T-cell (primary cell): ENCODE measurements at regions not wholly inside any gene's neighbourhood (a gene's known extent, or its start where the extent isn't known, plus 50 kb on each side); places are given as distances from the start of the nearest gene placed in this dataset.
"Not testable (repeated sequence)": the region's sequence is repeated elsewhere in the genome, so short reads cannot be mapped to it uniquely, and the experiment has no call there.

Experiments
- ATAC-seq, 4 experiments: fragments of 200-7000 bp in 3 of 4; fragments of 150-1000 bp in 1 of 4; cut with Tn5 transposase; replicated peaks in 1 of 4; 1 replicate in 3 of 4; 2 replicates in 1 of 4; pipeline ENCODE4 v1.10.0; 2021; ENCODE audit warnings: moderate library complexity in 3 of 4, mild to moderate bottlenecking in 2 of 4, moderate number of reproducible peaks in 1 of 4
- CTCF ChIA-PET, 2 donors: fragments of 300-600 bp; sonication (Branson Sonifier 250); formaldehyde crosslinking; loops; one replicate each; lab custom pipeline; 2022; ENCODE audit warnings: antibody characterized with exemption in 2 of 2; lab: Charles Lee
- POLR2A ChIA-PET, 2 donors: fragments of 300-600 bp; sonication (Branson Sonifier 250); formaldehyde crosslinking; loops; one replicate each; lab custom pipeline; 2022; ENCODE audit warnings: antibody characterized with exemption in 2 of 2; lab: Charles Lee
- DNase-seq, 35 experiments: peaks; one replicate each; pipeline versions ENCODE4 v3.0.0 to v3.0.0-alpha.2; 2013 to 2023
- H3K27ac ChIP-seq: one replicate; pipeline ENCODE4 v1.5.1; 2013; ENCODE audit warnings: low read length
- H3K27me3 ChIP-seq, 2 experiments: replicated peaks in 1 of 2; 1 replicate in 1 of 2; 2 replicates in 1 of 2; pipeline versions ENCODE4 v1.6.1 to v1.7.0; 2013; ENCODE audit warnings: low read length in 1 of 2, mixed read lengths in 1 of 2; ENCODE audit not compliant: control insufficient read depth in 2 of 2, insufficient read depth in 2 of 2; ENCODE audit errors: extremely low read depth in 1 of 2
- H3K36me3 ChIP-seq, 2 donors: 1 replicate in 1 of 2; 2 replicates in 1 of 2; pipeline versions ENCODE4 v1.6.1 to v1.7.0; 2013; ENCODE audit warnings: low read length in 1 of 2; ENCODE audit not compliant: control insufficient read depth in 2 of 2, insufficient read depth in 1 of 2; ENCODE audit errors: extremely low read depth in 1 of 2
- H3K4me1 ChIP-seq, 2 experiments: 1 replicate in 1 of 2; 2 replicates in 1 of 2; pipeline versions ENCODE4 v1.6.1 to v1.7.0; 2013; ENCODE audit warnings: low read length in 2 of 2, mixed read lengths in 1 of 2; ENCODE audit not compliant: insufficient read depth in 2 of 2, control insufficient read depth in 1 of 2; ENCODE audit errors: extremely low read depth in 1 of 2
- H3K4me3 ChIP-seq, 2 donors: 1 replicate in 1 of 2; 2 replicates in 1 of 2; pipeline versions ENCODE4 v1.5.1 to v1.7.0; 2013; ENCODE audit warnings: mild to moderate bottlenecking in 2 of 2, low read length in 1 of 2, moderate library complexity in 1 of 2; ENCODE audit not compliant: control insufficient read depth in 1 of 2; ENCODE audit errors: extremely low read depth in 1 of 2
- H3K9me3 ChIP-seq: 2 replicates; pipeline ENCODE4 v1.7.0; 2013
- H3K27ac Mint-ChIP-seq, 2 donors: one replicate each; pipeline ENCODE4 v1.8.0; 2020 to 2021; ENCODE audit warnings: mild to moderate bottlenecking in 2 of 2, mixed read lengths in 2 of 2
- H3K27me3 Mint-ChIP-seq, 2 donors: one replicate each; pipeline ENCODE4 v1.8.0; 2021 to 2022; ENCODE audit warnings: mixed read lengths in 2 of 2
- H3K36me3 Mint-ChIP-seq: one replicate; pipeline ENCODE4 v1.8.0; 2021; ENCODE audit warnings: mixed read lengths
- H3K4me1 Mint-ChIP-seq, 3 donors: one replicate each; pipeline ENCODE4 v1.8.0; 2020 to 2022; ENCODE audit warnings: mixed read lengths in 3 of 3, mild to moderate bottlenecking in 1 of 3
- H3K4me3 Mint-ChIP-seq, 3 donors: one replicate each; pipeline ENCODE4 v1.8.0; 2020 to 2022; ENCODE audit warnings: mild to moderate bottlenecking in 3 of 3, mixed read lengths in 3 of 3, moderate library complexity in 3 of 3
- H3K9me3 Mint-ChIP-seq, 3 donors: one replicate each; pipeline ENCODE4 v1.8.0; 2020 to 2022; ENCODE audit warnings: mixed read lengths in 3 of 3
- WGBS: methylation state at CpG from one replicate; pipeline ENCODE4 v1.1.5; 2013; ENCODE audit warnings: missing lambda C conversion rate; ENCODE audit not compliant: insufficient coverage; 5-methylcytosine and 5-hydroxymethylcytosine counted together

DNA sequence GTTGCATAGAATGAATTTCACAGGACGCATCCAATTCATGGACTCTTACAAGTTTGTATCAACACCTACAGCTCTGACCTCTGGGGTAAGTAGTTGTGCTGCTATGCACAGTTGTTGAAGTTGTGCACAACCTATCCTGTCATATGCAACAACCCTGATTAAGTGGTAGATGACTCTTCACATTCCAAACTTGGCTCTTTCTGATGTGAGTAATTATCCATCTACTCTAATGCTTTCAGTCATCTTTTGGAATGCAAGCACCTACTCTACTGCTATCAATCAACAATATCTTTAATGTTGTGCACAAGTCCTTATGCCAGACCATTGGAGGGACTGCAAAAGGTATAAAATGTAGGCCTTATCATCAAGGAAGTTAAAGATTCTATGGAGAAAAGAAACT is 921.4 kb downstream of the MCTP2 start:
- Histone ChIP-seq H3K4me1 (no peaks in the 10 kb centered on the region), H3K4me3 (no peak overlapping the region), H3K9me3 (no peaks in the 10 kb centered on the region), H3K27me3 (no peaks in the 10 kb centered on the region), H3K36me3 (no peaks in the 10 kb centered on the region), H3K27ac (no peak overlapping the region)
- WGBS: no CpG with 5 or more reads among the region's 1 CpG
- Mint-ChIP-seq H3K9me3 (peaks cover 14 to 34% (median 24%) of the 10 kb centered on the region in 3 donors), H3K4me3 (no peak overlapping the region), H3K27ac (no peak overlapping the region), H3K27me3 (no peaks in the 10 kb centered on the region), H3K4me1 (no peaks in the 10 kb centered on the region), H3K36me3 (no peaks in the 10 kb centered on the region)
- ATAC-seq: no peak
- DNase-seq: no peak
- POLR2A ChIA-PET: no interaction called here
- CTCF ChIA-PET: no interaction called here

- H3K4me3 Mint-ChIP-seq, H3K4me1 ChIP-seq, H3K36me3 ChIP-seq, POLR2A ChIA-PET, H3K9me3 ChIP-seq, H3K4me1 Mint-ChIP-seq, H3K27ac ChIP-seq, H3K4me3 ChIP-seq, DNase-seq, H3K27ac Mint-ChIP-seq, H3K27me3 Mint-ChIP-seq, H3K27me3 ChIP-seq, ATAC-seq, CTCF ChIA-PET, H3K36me3 Mint-ChIP-seq: not testable (repeated sequence)
- H3K9me3 Mint-ChIP-seq: peaks cover 14 to 34% (median 24%) of the 10 kb centered on the region in 3 donors
- 60% methylated on average over 1 of the region's 2 CpGs for WGBS
Measured at GRCh38 chr15:95153201-95153600, 921.8 kb downstream of the MCTP2 start.

DNA sequence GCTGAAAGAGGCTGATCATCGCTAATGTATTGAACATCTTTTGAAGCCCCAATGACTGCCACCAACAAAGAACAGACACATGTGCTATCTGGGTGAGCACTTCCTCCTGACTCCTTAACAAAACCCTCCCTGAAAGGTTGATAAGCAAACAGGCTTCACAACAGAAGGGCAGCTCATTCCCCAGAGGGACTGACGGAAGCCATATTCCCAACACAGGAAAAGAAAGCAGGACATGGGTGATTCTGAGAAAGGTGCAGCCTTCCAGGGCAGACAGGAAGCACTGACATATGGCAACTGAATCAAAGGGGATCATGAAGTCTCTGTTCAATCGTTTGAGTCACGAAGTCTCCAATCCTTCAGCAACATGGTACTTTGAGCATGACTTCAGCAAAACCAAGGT is 929.0 kb downstream of the MCTP2 start:
- H3K27me3 Mint-ChIP-seq: no peaks in the 10 kb centered on the region
- H3K27me3 ChIP-seq: no peaks in the 10 kb centered on the region
- WGBS: 35% methylated on average over 2 of the region's 4 CpGs
- H3K36me3 Mint-ChIP-seq: no peaks in the 10 kb centered on the region
- no peaks in the 10 kb centered on the region for H3K9me3 ChIP-seq
- H3K4me1 ChIP-seq: no peaks in the 10 kb centered on the region
- POLR2A ChIA-PET: no interaction called here
- no peak overlapping the region for H3K4me3 Mint-ChIP-seq
- peaks cover 4 to 7% (median 6%) of the 10 kb centered on the region in 3 donors for H3K9me3 Mint-ChIP-seq
- no peak for DNase-seq
- H3K36me3 ChIP-seq: no peaks in the 10 kb centered on the region
- CTCF ChIA-PET: no interaction called here
- no peak overlapping the region for H3K4me3 ChIP-seq
- no peak overlapping the region for H3K27ac ChIP-seq
- no peak for ATAC-seq
- H3K4me1 Mint-ChIP-seq: no peaks in the 10 kb centered on the region
- no peak overlapping the region for H3K27ac Mint-ChIP-seq

GRCh38 chr15:95162069-95162468 is 930.7 kb downstream of the MCTP2 start:
- POLR2A ChIA-PET: no interaction called here
- H3K27ac Mint-ChIP-seq: no peak overlapping the region
- CTCF ChIA-PET: no interaction called here
- H3K27ac ChIP-seq: no peak overlapping the region
- peaks cover 3 to 11% (median 5%) of the 10 kb centered on the region in 3 donors for H3K9me3 Mint-ChIP-seq
- no peaks in the 10 kb centered on the region for H3K36me3 Mint-ChIP-seq
- H3K4me1 Mint-ChIP-seq: no peaks in the 10 kb centered on the region
- no peaks in the 10 kb centered on the region for H3K27me3 ChIP-seq
- no peaks in the 10 kb centered on the region for H3K4me1 ChIP-seq
- H3K4me3 ChIP-seq: no peak overlapping the region
- H3K36me3 ChIP-seq: no peaks in the 10 kb centered on the region
- DNase-seq: no peak
- ATAC-seq: no peak
- H3K9me3 ChIP-seq: no peaks in the 10 kb centered on the region
- H3K27me3 Mint-ChIP-seq: peaks cover 0 to under 1% of the 10 kb centered on the region in 2 donors
- WGBS: 30% methylated on average over 2 of the region's 3 CpGs
- no peak overlapping the region for H3K4me3 Mint-ChIP-seq

- H3K27me3 Mint-ChIP-seq: peaks cover 0 to 4% of the 10 kb centered on the region in 2 donors
- H3K4me1 ChIP-seq: no peaks in the 10 kb centered on the region
- H3K27me3 ChIP-seq: no peaks in the 10 kb centered on the region
- H3K27ac Mint-ChIP-seq: no peak overlapping the region
- H3K9me3 ChIP-seq: no peaks in the 10 kb centered on the region
- H3K27ac ChIP-seq: no peak overlapping the region
- H3K4me3 ChIP-seq: no peak overlapping the region
- H3K36me3 ChIP-seq: no peaks in the 10 kb centered on the region
- H3K9me3 Mint-ChIP-seq: peaks cover 4 to 12% (median 6%) of the 10 kb centered on the region in 3 donors
- ChIA-PET POLR2A (no interaction called here), CTCF (no interaction called here)
- no peaks in the 10 kb centered on the region for H3K36me3 Mint-ChIP-seq
- H3K4me1 Mint-ChIP-seq: no peaks in the 10 kb centered on the region
- H3K4me3 Mint-ChIP-seq: no peak overlapping the region
- ATAC-seq: no peak
- no peak for DNase-seq
Measured at GRCh38 chr15:95162531-95162930, 931.2 kb downstream of the MCTP2 start.

GRCh38 chr15:95162967-95163531 is 931.7 kb downstream of the MCTP2 start:
- H3K36me3 Mint-ChIP-seq: no peaks in the 10 kb centered on the region
- H3K4me3 Mint-ChIP-seq: no peak overlapping the region
- no peak overlapping the region for H3K4me3 ChIP-seq
- no peaks in the 10 kb centered on the region for H3K36me3 ChIP-seq
- H3K4me1 Mint-ChIP-seq: no peaks in the 10 kb centered on the region
- H3K27me3 ChIP-seq: no peaks in the 10 kb centered on the region
- ChIA-PET CTCF (no interaction called here), POLR2A (no interaction called here)
- H3K9me3 Mint-ChIP-seq: peaks cover 4 to 12% (median 6%) of the 10 kb centered on the region in 3 donors
- ATAC-seq (no peak), DNase-seq (no peak)
- WGBS: 63% methylated on average over 1 of the region's 7 CpGs
- no peaks in the 10 kb centered on the region for H3K9me3 ChIP-seq
- no peaks in the 10 kb centered on the region for H3K4me1 ChIP-seq
- H3K27ac Mint-ChIP-seq: no peak overlapping the region
- no peak overlapping the region for H3K27ac ChIP-seq
- peaks cover 0 to 5% of the 10 kb centered on the region in 2 donors for H3K27me3 Mint-ChIP-seq

- ATAC-seq (no peak), DNase-seq (no peak)
- peaks cover 4 to 14% of the 10 kb centered on the region in 2 donors for H3K27me3 Mint-ChIP-seq
- ChIA-PET CTCF (no interaction called here), POLR2A (no interaction called here)
- no CpG with 5 or more reads among the region's 1 CpG for WGBS
- no peak overlapping the region for H3K4me3 Mint-ChIP-seq
- Histone ChIP-seq H3K36me3 (no peaks in the 10 kb centered on the region), H3K4me1 (no peaks in the 10 kb centered on the region), H3K9me3 (no peaks in the 10 kb centered on the region), H3K27ac (no peak overlapping the region), H3K27me3 (peaks cover 0 to 2% of the 10 kb centered on the region in 2 experiments), H3K4me3 (no peak overlapping the region)
- no peaks in the 10 kb centered on the region for H3K4me1 Mint-ChIP-seq
- no peaks in the 10 kb centered on the region for H3K36me3 Mint-ChIP-seq
- H3K27ac Mint-ChIP-seq: no peak overlapping the region
- H3K9me3 Mint-ChIP-seq: peaks cover 4 to 15% (median 8%) of the 10 kb centered on the region in 3 donors
Measured at GRCh38 chr15:95168152-95168551, 936.8 kb downstream of the MCTP2 start.
